Mesothelial cell of epicardium (in vitro differentiated cells): ENCODE measurements at regions not wholly inside any gene's neighbourhood (a gene's known extent, or its start where the extent isn't known, plus 50 kb on each side); places are given as distances from the start of the nearest gene placed in this dataset.

ENCODE experiments used
- DNase-seq, 2 experiments: peaks; one replicate each; pipeline ENCODE4 v3.0.0; 2021; ENCODE audit warnings: low spot score in 2 of 2; ENCODE audit not compliant: unreplicated experiment in 2 of 2
- H3K27ac Mint-ChIP-seq: 2 replicates; pipeline ENCODE4 v1.8.0; 2021; ENCODE audit warnings: mixed read lengths
- H3K27me3 Mint-ChIP-seq: 2 replicates; pipeline ENCODE4 v1.8.0; 2021; ENCODE audit warnings: low read depth, mixed read lengths
- H3K36me3 Mint-ChIP-seq: 2 replicates; pipeline ENCODE4 v1.8.0; 2021; ENCODE audit warnings: mixed read lengths
- H3K4me1 Mint-ChIP-seq: 2 replicates; pipeline ENCODE4 v1.8.0; 2021; ENCODE audit warnings: mixed read lengths
- H3K4me3 Mint-ChIP-seq: 2 replicates; pipeline ENCODE4 v1.8.0; 2021; ENCODE audit warnings: mild to moderate bottlenecking, moderate library complexity, mixed read lengths
- H3K9me3 Mint-ChIP-seq: 2 replicates; pipeline ENCODE4 v1.8.0; 2021; ENCODE audit warnings: mixed read lengths
- TF ChIP-seq, protein P1 (sequence below): fragments of 200-600 bp; sonication (generic); IDR thresholded peaks from one replicate; pipeline ENCODE4 v1.5.0; 2021; ENCODE audit warnings: antibody characterized with exemption; ENCODE audit not compliant: unreplicated experiment

DNA sequence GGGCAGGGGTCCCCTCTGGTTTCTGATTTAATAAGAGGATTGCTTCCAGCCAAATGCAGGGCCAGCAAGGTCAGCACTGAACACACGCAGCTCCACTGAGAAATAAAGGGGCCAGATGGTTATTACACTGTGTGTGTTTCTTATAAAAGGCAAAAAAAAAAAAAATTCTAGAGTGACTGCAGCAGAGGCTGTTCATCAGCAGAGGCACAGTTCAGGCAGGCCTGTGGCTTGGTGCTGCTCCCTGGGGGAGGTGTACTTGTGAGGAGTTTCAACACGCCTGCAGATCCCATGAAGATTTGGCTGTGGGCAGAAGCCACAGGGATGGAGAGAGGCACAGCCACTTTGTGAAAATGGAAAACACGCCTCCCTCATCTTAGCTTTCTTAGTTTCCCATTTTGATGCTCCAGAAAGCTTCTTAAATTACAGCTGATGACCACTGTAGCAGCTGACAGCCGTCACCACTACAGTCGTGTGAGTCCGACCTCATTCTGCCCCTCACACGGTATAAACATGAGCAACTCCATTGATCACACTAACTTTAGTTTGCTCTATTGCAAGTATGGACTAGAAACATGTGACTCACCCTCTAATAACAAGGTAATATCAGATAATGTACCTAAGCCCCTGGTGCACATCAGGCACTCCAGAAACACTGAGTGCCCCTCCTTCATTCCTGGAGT lies 726.5 kb upstream of the RAB6C start:
- Mint-ChIP-seq H3K36me3 (no peaks in the 10 kb centered on the region), H3K27ac (peak overlapping the region; percentile 58), H3K4me1 (peaks cover 18% of the 10 kb centered on the region), H3K9me3 (peaks cover 14% of the 10 kb centered on the region), H3K27me3 (no peaks in the 10 kb centered on the region), H3K4me3 (no peak overlapping the region)
- TF ChIP-seq, protein P1, sequence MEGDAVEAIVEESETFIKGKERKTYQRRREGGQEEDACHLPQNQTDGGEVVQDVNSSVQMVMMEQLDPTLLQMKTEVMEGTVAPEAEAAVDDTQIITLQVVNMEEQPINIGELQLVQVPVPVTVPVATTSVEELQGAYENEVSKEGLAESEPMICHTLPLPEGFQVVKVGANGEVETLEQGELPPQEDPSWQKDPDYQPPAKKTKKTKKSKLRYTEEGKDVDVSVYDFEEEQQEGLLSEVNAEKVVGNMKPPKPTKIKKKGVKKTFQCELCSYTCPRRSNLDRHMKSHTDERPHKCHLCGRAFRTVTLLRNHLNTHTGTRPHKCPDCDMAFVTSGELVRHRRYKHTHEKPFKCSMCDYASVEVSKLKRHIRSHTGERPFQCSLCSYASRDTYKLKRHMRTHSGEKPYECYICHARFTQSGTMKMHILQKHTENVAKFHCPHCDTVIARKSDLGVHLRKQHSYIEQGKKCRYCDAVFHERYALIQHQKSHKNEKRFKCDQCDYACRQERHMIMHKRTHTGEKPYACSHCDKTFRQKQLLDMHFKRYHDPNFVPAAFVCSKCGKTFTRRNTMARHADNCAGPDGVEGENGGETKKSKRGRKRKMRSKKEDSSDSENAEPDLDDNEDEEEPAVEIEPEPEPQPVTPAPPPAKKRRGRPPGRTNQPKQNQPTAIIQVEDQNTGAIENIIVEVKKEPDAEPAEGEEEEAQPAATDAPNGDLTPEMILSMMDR: no peak
- DNase-seq: no peak

DNA sequence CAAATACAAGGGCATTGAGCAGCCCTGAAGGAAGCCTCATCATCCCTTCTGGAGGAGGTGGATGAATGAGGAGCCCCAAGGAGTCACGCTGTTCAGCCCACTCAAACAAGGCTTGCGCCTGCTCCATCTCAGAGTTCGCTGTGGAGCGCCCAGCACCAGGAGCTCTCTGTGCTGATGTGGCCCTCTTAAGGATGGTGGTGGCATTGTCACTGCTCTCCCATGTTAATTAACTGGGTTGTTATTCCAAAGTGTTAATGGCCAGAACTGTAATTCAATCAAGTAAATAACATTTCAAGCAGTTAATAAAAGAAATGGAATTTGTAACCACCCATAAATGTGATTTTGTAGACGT lies 726.0 kb upstream of the RAB6C start:
- H3K36me3 Mint-ChIP-seq: peaks cover under 1% of the 10 kb centered on the region
- TF ChIP-seq, protein P1: no peak
- H3K9me3 Mint-ChIP-seq: peaks cover 20% of the 10 kb centered on the region
- H3K27me3 Mint-ChIP-seq: no peaks in the 10 kb centered on the region
- DNase-seq: no peak
- no peak overlapping the region for H3K4me3 Mint-ChIP-seq
- H3K4me1 Mint-ChIP-seq: peaks cover 13% of the 10 kb centered on the region
- H3K27ac Mint-ChIP-seq: no peak overlapping the region

- H3K27ac Mint-ChIP-seq: no peak overlapping the region
- no peak for DNase-seq
- H3K9me3 Mint-ChIP-seq: peaks cover 30% of the 10 kb centered on the region
- peaks cover 12% of the 10 kb centered on the region for H3K4me1 Mint-ChIP-seq
- TF ChIP-seq, protein P1: no peak
- H3K4me3 Mint-ChIP-seq: no peak overlapping the region
- H3K36me3 Mint-ChIP-seq: peaks cover 6% of the 10 kb centered on the region
- no peaks in the 10 kb centered on the region for H3K27me3 Mint-ChIP-seq
Measured at GRCh38 chr2:129254718-129255117, 724.7 kb upstream of the RAB6C start.

DNA sequence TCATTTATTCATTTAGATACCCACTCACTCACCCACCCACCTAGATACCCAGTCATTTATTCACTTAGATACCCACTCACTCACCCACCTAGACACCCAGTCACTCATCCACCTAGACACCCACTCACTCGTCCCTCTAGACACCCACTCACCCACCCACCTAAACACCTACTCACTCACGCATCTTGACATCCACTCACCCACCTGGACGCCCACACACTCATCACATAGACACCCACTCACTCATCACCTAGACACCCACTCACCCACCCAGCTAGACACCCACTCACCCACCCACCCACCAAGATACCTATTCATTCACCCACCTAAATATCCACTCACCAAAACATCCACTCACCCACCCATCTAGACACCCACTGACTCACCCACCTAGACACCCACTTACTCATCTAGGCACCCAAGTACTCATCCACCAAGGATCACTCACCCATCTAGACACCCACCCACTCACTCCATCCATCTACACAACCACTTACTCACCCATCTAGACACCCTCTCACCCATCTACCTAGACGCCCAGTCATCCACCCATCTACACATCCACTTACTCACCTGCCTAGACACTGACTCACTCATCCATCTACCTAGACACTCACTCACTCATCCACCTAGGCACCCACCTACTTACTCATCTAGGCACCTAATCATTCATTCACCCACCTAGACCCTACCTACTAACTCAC lies 723.7 kb upstream of the RAB6C start:
- Mint-ChIP-seq H3K4me3 (no peak overlapping the region), H3K4me1 (peaks cover 12% of the 10 kb centered on the region), H3K36me3 (peaks cover 6% of the 10 kb centered on the region), H3K27ac (no peak overlapping the region), H3K27me3 (no peaks in the 10 kb centered on the region), H3K9me3 (peaks cover 32% of the 10 kb centered on the region)
- DNase-seq: no peak
- TF ChIP-seq, protein P1: no peak

DNA sequence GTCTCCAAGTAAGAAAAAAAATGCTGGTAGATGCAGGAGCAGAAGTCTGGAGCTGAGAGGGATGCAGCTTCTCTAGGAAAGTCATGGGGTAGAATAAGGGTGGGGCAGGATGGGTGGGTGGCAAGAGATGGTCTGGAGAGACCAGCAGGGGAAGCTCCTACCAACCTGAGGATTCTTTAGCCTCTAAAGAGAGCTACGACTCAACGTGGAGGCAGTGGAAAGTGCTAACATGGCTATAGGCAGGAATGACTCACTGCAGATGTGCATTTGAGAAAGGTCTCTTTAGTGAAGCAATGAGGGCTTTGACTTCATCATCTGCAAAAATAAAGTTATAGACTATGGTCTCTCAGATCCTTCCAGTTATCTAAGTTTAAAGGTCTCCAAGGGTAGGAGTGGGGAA lies 722.8 kb upstream of the RAB6C start:
- no peak overlapping the region for H3K27ac Mint-ChIP-seq
- DNase-seq: no peak
- H3K9me3 Mint-ChIP-seq: peaks cover 32% of the 10 kb centered on the region
- TF ChIP-seq, protein P1: no peak
- peaks cover 6% of the 10 kb centered on the region for H3K36me3 Mint-ChIP-seq
- H3K4me1 Mint-ChIP-seq: peaks cover 12% of the 10 kb centered on the region
- H3K4me3 Mint-ChIP-seq: no peak overlapping the region
- no peaks in the 10 kb centered on the region for H3K27me3 Mint-ChIP-seq
